ENCODE measurements at regions not wholly inside any gene's neighbourhood (a gene's known extent, or its start where the extent isn't known, plus 50 kb on each side); places are given as distances from the start of the nearest gene placed in this dataset.

DNA sequence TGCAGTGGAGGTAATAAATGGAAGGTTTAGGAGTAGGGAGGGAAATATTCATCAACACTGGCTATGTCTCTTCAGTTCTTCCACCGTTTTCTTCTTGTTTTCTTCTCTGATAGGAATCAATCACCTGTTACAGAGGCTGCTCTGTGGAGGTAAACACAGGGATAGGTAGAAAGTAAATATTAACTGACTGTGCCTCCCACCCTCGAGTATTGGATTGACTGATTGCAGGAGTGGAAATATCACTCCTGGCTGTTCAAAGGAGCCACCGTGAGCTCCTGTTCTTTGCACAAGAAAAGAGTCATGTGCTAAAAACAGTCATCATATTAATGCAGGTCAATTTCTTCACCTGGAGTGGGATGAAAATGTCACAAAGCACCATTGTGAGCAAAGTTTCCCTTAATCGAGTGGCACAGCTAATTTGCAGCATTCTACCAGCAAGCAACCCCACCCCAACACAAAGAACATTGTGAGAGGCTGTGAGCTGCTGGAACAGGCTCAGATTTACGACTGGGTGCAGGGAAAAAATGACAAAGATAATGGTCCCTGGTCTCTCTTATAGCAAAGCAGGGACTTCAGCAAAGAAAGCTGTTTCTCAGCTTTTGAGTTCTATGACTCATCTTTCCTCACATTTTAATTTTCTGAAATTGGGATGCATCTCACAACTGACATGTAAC lies 113.7 kb upstream of the TSPAN5 start:
- FAIRE-seq (no peak), DNase-seq (no peak)
- TF ChIP-seq, protein P1, sequence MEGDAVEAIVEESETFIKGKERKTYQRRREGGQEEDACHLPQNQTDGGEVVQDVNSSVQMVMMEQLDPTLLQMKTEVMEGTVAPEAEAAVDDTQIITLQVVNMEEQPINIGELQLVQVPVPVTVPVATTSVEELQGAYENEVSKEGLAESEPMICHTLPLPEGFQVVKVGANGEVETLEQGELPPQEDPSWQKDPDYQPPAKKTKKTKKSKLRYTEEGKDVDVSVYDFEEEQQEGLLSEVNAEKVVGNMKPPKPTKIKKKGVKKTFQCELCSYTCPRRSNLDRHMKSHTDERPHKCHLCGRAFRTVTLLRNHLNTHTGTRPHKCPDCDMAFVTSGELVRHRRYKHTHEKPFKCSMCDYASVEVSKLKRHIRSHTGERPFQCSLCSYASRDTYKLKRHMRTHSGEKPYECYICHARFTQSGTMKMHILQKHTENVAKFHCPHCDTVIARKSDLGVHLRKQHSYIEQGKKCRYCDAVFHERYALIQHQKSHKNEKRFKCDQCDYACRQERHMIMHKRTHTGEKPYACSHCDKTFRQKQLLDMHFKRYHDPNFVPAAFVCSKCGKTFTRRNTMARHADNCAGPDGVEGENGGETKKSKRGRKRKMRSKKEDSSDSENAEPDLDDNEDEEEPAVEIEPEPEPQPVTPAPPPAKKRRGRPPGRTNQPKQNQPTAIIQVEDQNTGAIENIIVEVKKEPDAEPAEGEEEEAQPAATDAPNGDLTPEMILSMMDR (IDR thresholded peaks at IDR 0.05; ENCODE audit: borderline replicate concordance, extremely low read depth, insufficient read depth), result no peak
- Histone ChIP-seq H3K27me3 (ENCODE audit: control insufficient read depth, insufficient read depth, low read length) (no peaks in the 10 kb centered on the region), H3K9me3 (ENCODE audit: control insufficient read depth in 2 of 3, insufficient read depth in 1 of 3, low read length in 3 of 3) (peaks cover 0 to 8% (median 0%) of the 10 kb centered on the region in 3 donors), H3K27ac (ENCODE audit: low read depth in 2 of 2, low read length in 2 of 2) (no peak overlapping the region), H3K9ac (ENCODE audit: low read length in 3 of 3) (no peak overlapping the region), H3K4me1 (ENCODE audit: control insufficient read depth in 2 of 3, insufficient read depth in 2 of 3, low read depth in 1 of 3, low read length in 3 of 3) (no peaks in the 10 kb centered on the region), H3K4me3 (ENCODE audit: low read length in 3 of 3) (no peak overlapping the region), H3K36me3 (ENCODE audit: control insufficient read depth in 2 of 3, insufficient read depth in 3 of 3, low read length in 3 of 3) (no peaks in the 10 kb centered on the region)
- intact Hi-C loops (cut with DNase I), result no loop called here

DNA sequence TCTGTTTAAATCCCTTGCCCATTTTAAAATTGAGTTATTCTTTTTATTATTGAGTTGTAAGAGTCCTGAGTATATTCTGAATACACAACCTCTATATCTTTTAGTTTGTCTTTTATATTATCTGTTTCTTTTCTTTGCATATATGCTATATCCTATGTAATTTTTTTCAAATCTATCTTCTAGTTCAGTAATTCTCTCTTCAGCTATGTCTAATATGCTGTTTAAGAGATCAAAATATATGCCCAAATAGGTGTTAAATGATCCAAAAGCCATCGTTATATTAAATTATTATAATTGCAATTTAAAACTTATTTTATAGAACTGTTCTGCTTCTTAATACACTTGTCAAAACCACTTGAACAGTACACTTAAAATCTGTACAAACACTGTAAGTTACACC lies 107.4 kb upstream of the TSPAN5 start:
- no peak for FAIRE-seq

DNA sequence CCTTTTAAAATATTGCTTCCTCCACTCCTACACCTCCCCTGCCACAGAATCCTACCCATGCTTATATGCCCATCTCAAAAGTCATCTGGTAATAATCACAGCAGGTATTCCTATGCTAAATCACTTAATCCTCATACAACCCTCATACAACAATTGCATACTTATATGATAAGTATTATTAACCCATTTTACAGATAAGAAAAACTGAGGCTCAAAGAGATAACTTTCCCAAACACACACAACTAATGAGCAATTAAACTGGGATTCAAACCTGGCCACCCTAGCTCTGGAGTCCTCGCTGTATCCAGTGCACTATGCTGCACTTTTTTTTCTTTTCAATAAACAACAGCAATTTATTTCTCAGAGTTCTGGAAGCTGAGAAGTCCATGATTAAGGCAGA lies 99.8 kb upstream of the TSPAN5 start:
- TF ChIP-seq, protein P1 (IDR thresholded peaks at IDR 0.05; ENCODE audit: borderline replicate concordance, extremely low read depth, insufficient read depth), result no peak
- intact Hi-C loops (cut with DNase I), result no loop called here
- Histone ChIP-seq H3K27ac (ENCODE audit: low read depth in 2 of 2, low read length in 2 of 2) (no peak overlapping the region), H3K4me1 (ENCODE audit: control insufficient read depth in 2 of 3, insufficient read depth in 2 of 3, low read depth in 1 of 3, low read length in 3 of 3) (no peaks in the 10 kb centered on the region), H3K9me3 (ENCODE audit: control insufficient read depth in 2 of 3, insufficient read depth in 1 of 3, low read length in 3 of 3) (no peaks in the 10 kb centered on the region), H3K4me3 (ENCODE audit: low read length in 3 of 3) (no peak overlapping the region), H3K27me3 (ENCODE audit: control insufficient read depth, insufficient read depth, low read length) (no peaks in the 10 kb centered on the region), H3K36me3 (ENCODE audit: control insufficient read depth in 2 of 3, insufficient read depth in 3 of 3, low read length in 3 of 3) (no peaks in the 10 kb centered on the region), H3K9ac (ENCODE audit: low read length in 3 of 3) (no peak overlapping the region)
- FAIRE-seq (no peak), DNase-seq (no peak)

More for the DNA sequence above, 107.4 kb upstream of the TSPAN5 start:
- no peak overlapping the region for H3K27ac ChIP-seq (ENCODE audit: low read depth in 2 of 2, low read length in 2 of 2)
- no peak for DNase-seq
- no peaks in the 10 kb centered on the region for H3K36me3 ChIP-seq (ENCODE audit: control insufficient read depth in 2 of 3, insufficient read depth in 3 of 3, low read length in 3 of 3)
- intact Hi-C loops (cut with DNase I), result no loop called here
- TF ChIP-seq, protein P1 (IDR thresholded peaks at IDR 0.05; ENCODE audit: borderline replicate concordance, extremely low read depth, insufficient read depth), result no peak
- H3K9me3 ChIP-seq (ENCODE audit: control insufficient read depth in 2 of 3, insufficient read depth in 1 of 3, low read length in 3 of 3), result peaks cover 0 to 16% (median 3%) of the 10 kb centered on the region in 3 donors
- H3K4me3 ChIP-seq (ENCODE audit: low read length in 3 of 3), result no peak overlapping the region
- H3K4me1 ChIP-seq (ENCODE audit: control insufficient read depth in 2 of 3, insufficient read depth in 2 of 3, low read depth in 1 of 3, low read length in 3 of 3), result no peaks in the 10 kb centered on the region
- H3K9ac ChIP-seq (ENCODE audit: low read length in 3 of 3), result no peak overlapping the region
- H3K27me3 ChIP-seq (ENCODE audit: control insufficient read depth, insufficient read depth, low read length), result no peaks in the 10 kb centered on the region

DNA sequence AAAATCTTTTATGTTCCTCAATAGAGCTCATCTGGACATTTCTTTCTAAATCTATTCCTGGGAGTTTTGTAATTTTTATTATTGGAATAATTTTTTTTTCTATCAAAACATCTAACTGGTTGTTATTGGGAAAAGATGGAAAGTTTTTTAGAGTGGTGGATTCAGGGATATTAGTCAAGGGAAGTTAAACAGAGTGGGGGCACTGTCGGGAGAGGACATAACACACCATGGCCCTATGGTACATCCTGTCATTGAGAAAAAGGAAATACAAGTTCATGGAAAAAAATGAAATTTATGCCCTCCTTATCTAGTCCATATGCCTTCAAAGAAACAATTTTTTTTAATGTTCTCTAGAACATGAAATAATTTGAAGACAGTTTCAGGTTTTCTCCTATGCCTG lies 96.3 kb upstream of the TSPAN5 start:
- TF ChIP-seq, protein P1 (IDR thresholded peaks at IDR 0.05; ENCODE audit: borderline replicate concordance, extremely low read depth, insufficient read depth), result no peak
- intact Hi-C loops (cut with DNase I), result no loop called here
- Histone ChIP-seq H3K27me3 (ENCODE audit: control insufficient read depth, insufficient read depth, low read length) (no peaks in the 10 kb centered on the region), H3K4me3 (ENCODE audit: low read length in 3 of 3) (no peak overlapping the region), H3K27ac (ENCODE audit: low read depth in 2 of 2, low read length in 2 of 2) (no peak overlapping the region), H3K9me3 (ENCODE audit: control insufficient read depth in 2 of 3, insufficient read depth in 1 of 3, low read length in 3 of 3) (no peaks in the 10 kb centered on the region), H3K9ac (ENCODE audit: low read length in 3 of 3) (no peak overlapping the region), H3K4me1 (ENCODE audit: control insufficient read depth in 2 of 3, insufficient read depth in 2 of 3, low read depth in 1 of 3, low read length in 3 of 3) (no peaks in the 10 kb centered on the region), H3K36me3 (ENCODE audit: control insufficient read depth in 2 of 3, insufficient read depth in 3 of 3, low read length in 3 of 3) (no peaks in the 10 kb centered on the region)
- FAIRE-seq, result no peak
- no peak for DNase-seq
